Right cardiac atrium (tissue), 5 donors: ENCODE measurements at regions not wholly inside any gene's neighbourhood (a gene's known extent, or its start where the extent isn't known, plus 50 kb on each side); places are given as distances from the start of the nearest gene placed in this dataset.
"Not testable (repeated sequence)": the region's sequence is repeated elsewhere in the genome, so short reads cannot be mapped to it uniquely, and the experiment has no call there.

Experiments
- ATAC-seq, 2 donors: fragments of 200-7000 bp; cut with Tn5 transposase; one replicate each; pipeline versions ENCODE4 v1.8.0 to v1.9.1; 2020; ENCODE audit warnings: moderate library complexity in 2 of 2, mild to moderate bottlenecking in 1 of 2
- DNase-seq, 3 donors: peaks; one replicate each; pipeline ENCODE4 v3.0.0-alpha.2; 2020
- H3K27ac ChIP-seq: one replicate; pipeline ENCODE4 v1.5.1; 2013; ENCODE audit warnings: mild to moderate bottlenecking, low read length, control low read depth, moderate library complexity
- H3K27me3 ChIP-seq: one replicate; pipeline ENCODE4 v1.6.1; 2013; ENCODE audit not compliant: control insufficient read depth, insufficient read depth
- H3K4me1 ChIP-seq: one replicate; pipeline ENCODE4 v1.6.1; 2013; ENCODE audit warnings: low read length; ENCODE audit not compliant: control insufficient read depth, insufficient read depth
- H3K4me3 ChIP-seq: one replicate; pipeline ENCODE4 v1.5.1; 2013; ENCODE audit warnings: low read length, control low read depth
- H3K9me3 ChIP-seq: one replicate; pipeline ENCODE4 v1.6.1; 2013; ENCODE audit warnings: low read length; ENCODE audit not compliant: control insufficient read depth
- WGBS: extraction: QIAGEN DNeasy Blood & Tissue Kit; methylation state at CpG from one replicate; pipeline ENCODE4 v1.1.7; 2013; 5-methylcytosine and 5-hydroxymethylcytosine counted together
- intact Hi-C, 4 donors: fragments of 100-400 bp; cut with DNase I; formaldehyde crosslinking; loops; one replicate each; pipeline versions ENCODE4 v1.11.0 to v1.14.0; 2022 to 2023
- donor health status: healthy with polysubstance abuse.
- donor health status: DM: no; HTN: yes; CAD: no.
- donor health status: DM: no; HTN: no; CAD: no.
- donor health status: DM: no; HTN: yes; CAD: no; lungs with severe emphysema.
- donor health status: DM: yes; HTN: yes; CAD: no.

GRCh38 chrX:81857192-81857591 is 655.3 kb downstream of the SH3BGRL start:
- DNase-seq (no peak), ATAC-seq (no peak)
- H3K27ac ChIP-seq: no peak overlapping the region
- H3K9me3 ChIP-seq: no peaks in the 10 kb centered on the region
- no peaks in the 10 kb centered on the region for H3K4me1 ChIP-seq
- intact Hi-C loops: no loop called here
- H3K4me3 ChIP-seq: no peak overlapping the region
- no peaks in the 10 kb centered on the region for H3K27me3 ChIP-seq

GRCh38 chrX:81866873-81867272 is 665.0 kb downstream of the SH3BGRL start:
- ATAC-seq: no peak
- intact Hi-C loops: no loop called here
- Histone ChIP-seq H3K27ac (no peak overlapping the region), H3K27me3 (no peaks in the 10 kb centered on the region), H3K4me3 (no peak overlapping the region), H3K4me1 (no peaks in the 10 kb centered on the region), H3K9me3 (no peaks in the 10 kb centered on the region)
- peak in 1 of 3 donors; percentile 19 for DNase-seq
- WGBS: 73% methylated on average over 3 of the region's 3 CpGs

GRCh38 chrX:81868979-81869378 is 667.1 kb downstream of the SH3BGRL start:
- Histone ChIP-seq H3K27me3 (no peaks in the 10 kb centered on the region), H3K27ac (no peak overlapping the region), H3K4me1 (no peaks in the 10 kb centered on the region), H3K9me3 (no peaks in the 10 kb centered on the region), H3K4me3 (no peak overlapping the region)
- intact Hi-C loops: no loop called here
- ATAC-seq (no peak), DNase-seq (peak in 1 of 3 donors; percentile 15)
- 80% methylated on average over 5 of the region's 5 CpGs for WGBS

GRCh38 chrX:81874807-81875206 is 672.9 kb downstream of the SH3BGRL start:
- Histone ChIP-seq H3K27ac (no peak overlapping the region), H3K4me3 (no peak overlapping the region), H3K4me1 (no peaks in the 10 kb centered on the region), H3K27me3 (no peaks in the 10 kb centered on the region), H3K9me3 (no peaks in the 10 kb centered on the region)
- intact Hi-C loops: no loop called here
- WGBS: 93% methylated on average over 3 of the region's 3 CpGs
- DNase-seq: no peak
- no peak for ATAC-seq

- WGBS: 75% methylated on average over 1 of the region's 1 CpG
- H3K27ac ChIP-seq: no peak overlapping the region
- ATAC-seq (no peak), DNase-seq (no peak)
- intact Hi-C loops: no loop called here
- no peaks in the 10 kb centered on the region for H3K27me3 ChIP-seq
- H3K4me3 ChIP-seq: no peak overlapping the region
- H3K4me1 ChIP-seq: no peaks in the 10 kb centered on the region
- H3K9me3 ChIP-seq: no peaks in the 10 kb centered on the region
Measured at GRCh38 chrX:81875800-81876199, 673.9 kb downstream of the SH3BGRL start.

- intact Hi-C loops: no loop called here
- DNase-seq: peak in 1 of 3 donors; percentile 34
- WGBS: 89% methylated on average over 7 of the region's 7 CpGs
- Histone ChIP-seq H3K27ac (no peak overlapping the region), H3K4me1 (no peaks in the 10 kb centered on the region), H3K4me3 (no peak overlapping the region), H3K9me3 (no peaks in the 10 kb centered on the region), H3K27me3 (no peaks in the 10 kb centered on the region)
- ATAC-seq: no peak
Measured at GRCh38 chrX:81876437-81876836, 674.5 kb downstream of the SH3BGRL start.

GRCh38 chrX:81890521-81890920 is 688.6 kb downstream of the SH3BGRL start:
- H3K4me3 ChIP-seq: no peak overlapping the region
- H3K27me3 ChIP-seq: no peaks in the 10 kb centered on the region
- WGBS: 36% methylated on average over 1 of the region's 1 CpG
- intact Hi-C loops: no loop called here
- no peak overlapping the region for H3K27ac ChIP-seq
- ATAC-seq (no peak), DNase-seq (no peak)
- no peaks in the 10 kb centered on the region for H3K4me1 ChIP-seq
- H3K9me3 ChIP-seq: no peaks in the 10 kb centered on the region

- Histone ChIP-seq H3K27ac (no peak overlapping the region), H3K27me3 (no peaks in the 10 kb centered on the region), H3K4me1 (no peaks in the 10 kb centered on the region), H3K4me3 (no peak overlapping the region), H3K9me3 (no peaks in the 10 kb centered on the region)
- ATAC-seq: no peak
- intact Hi-C loops: no loop called here
- DNase-seq: no peak
Measured at GRCh38 chrX:81900522-81900921, 698.6 kb downstream of the SH3BGRL start.

- Histone ChIP-seq H3K4me1 (no peaks in the 10 kb centered on the region), H3K27ac (no peak overlapping the region), H3K4me3 (no peak overlapping the region), H3K9me3 (no peaks in the 10 kb centered on the region), H3K27me3 (no peaks in the 10 kb centered on the region)
- 88% methylated on average over 2 of the region's 2 CpGs for WGBS
- no peak for ATAC-seq
- intact Hi-C loops: no loop called here
- no peak for DNase-seq
Measured at GRCh38 chrX:81925812-81926211, 723.9 kb downstream of the SH3BGRL start.

GRCh38 chrX:81945911-81946310 is 744.0 kb downstream of the SH3BGRL start:
- whole genome bisulfite sequencing: 78% methylated on average over 5 of the region's 5 CpGs
- intact Hi-C loops, H3K4me3 ChIP-seq, H3K4me1 ChIP-seq, ATAC-seq, H3K27ac ChIP-seq, H3K27me3 ChIP-seq, DNase-seq, H3K9me3 ChIP-seq: not testable (repeated sequence)

- DNase-seq (no peak), ATAC-seq (no peak)
- H3K27ac ChIP-seq: no peak overlapping the region
- WGBS: 85% methylated on average over 15 of the region's 15 CpGs
- H3K27me3 ChIP-seq: no peaks in the 10 kb centered on the region
- H3K4me1 ChIP-seq: no peaks in the 10 kb centered on the region
- intact Hi-C loops: no loop called here
- H3K4me3 ChIP-seq: no peak overlapping the region
- no peaks in the 10 kb centered on the region for H3K9me3 ChIP-seq
Measured at GRCh38 chrX:81957318-81957717, 755.4 kb downstream of the SH3BGRL start.

GRCh38 chrX:81957900-81958545 is 756.1 kb downstream of the SH3BGRL start:
- DNase-seq (no peak), ATAC-seq (no peak)
- Histone ChIP-seq H3K9me3 (no peaks in the 10 kb centered on the region), H3K4me3 (no peak overlapping the region), H3K4me1 (no peaks in the 10 kb centered on the region), H3K27ac (no peak overlapping the region), H3K27me3 (no peaks in the 10 kb centered on the region)
- WGBS: 10% methylated on average over 1 of the region's 1 CpG
- intact Hi-C loops: no loop called here
